Kidney tubule cell (primary cell): ENCODE measurements at regions not wholly inside any gene's neighbourhood (a gene's known extent, or its start where the extent isn't known, plus 50 kb on each side); places are given as distances from the start of the nearest gene placed in this dataset.
"Not testable (repeated sequence)": the region's sequence is repeated elsewhere in the genome, so short reads cannot be mapped to it uniquely, and the experiment has no call there.

Experiments
- DNase-seq: peaks from one replicate; pipeline ENCODE4 v3.0.0-alpha.2; 2018; ENCODE audit warnings: low spot score

- DNase-seq, result no peak
These were observed 929.8 kb downstream of the KCNJ2 start for GRCh38 chr17:71099003-71099714.

GRCh38 chr17:71102777-71103176 lies 933.4 kb downstream of the KCNJ2 start:
- no peak for DNase-seq

- DNase-seq, result no peak
These were observed 934.9 kb downstream of the KCNJ2 start for GRCh38 chr17:71104225-71104624.

GRCh38 chr17:71106056-71106455 lies 936.7 kb downstream of the KCNJ2 start:
- DNase-seq, result not testable (repeated sequence)

GRCh38 chr17:71107136-71107535 lies 937.8 kb downstream of the KCNJ2 start:
- no peak for DNase-seq

GRCh38 chr17:71109697-71110096 lies 940.4 kb downstream of the KCNJ2 start:
- no peak for DNase-seq

- DNase-seq, result peak; percentile 19
These were observed 941.0 kb downstream of the KCNJ2 start for GRCh38 chr17:71110326-71110725.

- no peak for DNase-seq
These were observed 942.1 kb downstream of the KCNJ2 start for GRCh38 chr17:71111460-71111859.

GRCh38 chr17:71111934-71112333 lies 942.6 kb downstream of the KCNJ2 start:
- DNase-seq, result no peak

GRCh38 chr17:71113347-71113746 lies 944.0 kb downstream of the KCNJ2 start:
- DNase-seq, result no peak

GRCh38 chr17:71114911-71115668 lies 945.8 kb downstream of the KCNJ2 start:
- DNase-seq, result no peak

GRCh38 chr17:71115669-71115972 lies 946.3 kb downstream of the KCNJ2 start:
- DNase-seq, result no peak

GRCh38 chr17:71117466-71117865 lies 948.1 kb downstream of the KCNJ2 start:
- peak; percentile 14 for DNase-seq

- DNase-seq, result peak; percentile 55
These were observed 948.7 kb downstream of the KCNJ2 start for GRCh38 chr17:71118039-71118438.

- DNase-seq, result no peak
These were observed 958.1 kb downstream of the KCNJ2 start for GRCh38 chr17:71127416-71127815.

- no peak for DNase-seq
These were observed 973.0 kb downstream of the KCNJ2 start for GRCh38 chr17:71142333-71142732.

GRCh38 chr17:71145486-71145885 lies 975.3 kb upstream of the SOX9 start:
- no peak for DNase-seq

GRCh38 chr17:71147906-71148305 lies 972.9 kb upstream of the SOX9 start:
- DNase-seq, result no peak

- no peak for DNase-seq
These were observed 971.2 kb upstream of the SOX9 start for GRCh38 chr17:71149607-71150006.

GRCh38 chr17:71157297-71157696 lies 963.5 kb upstream of the SOX9 start:
- DNase-seq, result no peak

- DNase-seq, result no peak
These were observed 962.4 kb upstream of the SOX9 start for GRCh38 chr17:71158437-71158836.

GRCh38 chr17:71163121-71163812 lies 957.6 kb upstream of the SOX9 start:
- DNase-seq, result no peak

GRCh38 chr17:71163813-71164122 lies 957.1 kb upstream of the SOX9 start:
- no peak for DNase-seq
